ENCODE measurements at regions not wholly inside any gene's neighbourhood (a gene's known extent, or its start where the extent isn't known, plus 50 kb on each side); places are given as distances from the start of the nearest gene placed in this dataset.

GRCh38 chr3:74842649-74843048 lies 228.2 kb upstream of the CNTN3 start:
- TF ChIP-seq HNF4A (conservative IDR thresholded peaks at IDR 0.05) (no peak), ATF3 (IDR thresholded peaks at IDR 0.05) (no peak), CTCF (IDR thresholded peaks at IDR 0.05; ENCODE audit: low read depth, low read length, missing input control) (no peak), JUND (IDR thresholded peaks at IDR 0.05) (no peak), YY1 (IDR thresholded peaks at IDR 0.05) (no peak), FOXA1 (IDR thresholded peaks at IDR 0.05) (no peak), EGR1 (IDR thresholded peaks at IDR 0.05; ENCODE audit: low read depth in 2 of 2) (no peak), SP1 (IDR thresholded peaks at IDR 0.05) (no peak), NR2F2 (IDR thresholded peaks at IDR 0.05) (no peak), HNF4G (IDR thresholded peaks at IDR 0.05) (no peak)

Measured in liver (tissue), 3 donors.